Mesodermal cell (in vitro differentiated cells): ENCODE measurements at regions not wholly inside any gene's neighbourhood (a gene's known extent, or its start where the extent isn't known, plus 50 kb on each side); places are given as distances from the start of the nearest gene placed in this dataset.

Experiments used
- H3K27ac ChIP-seq: 2 replicates; pipeline ENCODE4 v1.7.0; 2013; ENCODE audit warnings: mild to moderate bottlenecking, low read depth, low read length, moderate library complexity; ENCODE audit not compliant: severe bottlenecking
- H3K36me3 ChIP-seq: 2 replicates; pipeline ENCODE4 v1.7.1; 2013; ENCODE audit warnings: mild to moderate bottlenecking, low read length, moderate library complexity; ENCODE audit not compliant: control insufficient read depth, insufficient read depth
- H3K4me1 ChIP-seq: one replicate; pipeline ENCODE4 v1.7.1; 2013; ENCODE audit warnings: mild to moderate bottlenecking, low read length; ENCODE audit not compliant: insufficient read depth, control insufficient read depth, poor library complexity, severe bottlenecking
- H3K4me3 ChIP-seq: 2 replicates; pipeline ENCODE4 v1.7.0; 2013; ENCODE audit warnings: low read length, control low read depth, mild to moderate bottlenecking; ENCODE audit not compliant: insufficient read depth, poor library complexity, severe bottlenecking; ENCODE audit errors: extremely low read depth
- H3K9me3 ChIP-seq: 2 replicates; pipeline ENCODE4 v1.7.1; 2013; ENCODE audit warnings: mild to moderate bottlenecking, low read length, moderate library complexity; ENCODE audit not compliant: control insufficient read depth
- WGBS, 2 experiments: methylation state at CpG; one replicate each; pipeline ENCODE4 v1.1.5; 2013; ENCODE audit warnings: missing lambda C conversion rate in 2 of 2; ENCODE audit not compliant: insufficient coverage in 2 of 2; 5-methylcytosine and 5-hydroxymethylcytosine counted together

DNA sequence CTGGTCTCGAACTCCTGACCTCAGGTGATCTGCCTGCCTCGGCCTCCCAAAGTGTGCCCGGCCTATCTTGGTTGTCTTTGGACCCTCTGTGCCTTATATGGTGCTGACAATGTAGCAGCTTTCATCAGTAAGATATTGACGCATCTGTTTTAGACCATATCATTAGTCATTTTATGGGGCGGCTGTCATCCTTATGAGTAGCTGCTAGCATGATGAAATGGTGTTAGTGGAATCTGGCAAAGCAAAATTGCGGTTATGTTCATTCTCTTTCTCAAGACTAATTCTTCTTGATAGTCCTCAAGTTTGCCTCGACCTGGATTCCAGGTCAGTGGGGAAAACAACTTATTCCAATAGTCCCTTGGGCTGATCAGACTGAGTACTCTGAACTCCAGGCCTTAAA, 199.9 kb downstream of the PRDM2 start:
- Histone ChIP-seq H3K9me3 (no peaks in the 10 kb centered on the region), H3K36me3 (no peaks in the 10 kb centered on the region), H3K4me1 (no peaks in the 10 kb centered on the region), H3K27ac (no peak overlapping the region), H3K4me3 (no peak overlapping the region)
- WGBS, 2 experiments = 87 to 97% methylated on average over 4 of the region's 7 CpGs

DNA sequence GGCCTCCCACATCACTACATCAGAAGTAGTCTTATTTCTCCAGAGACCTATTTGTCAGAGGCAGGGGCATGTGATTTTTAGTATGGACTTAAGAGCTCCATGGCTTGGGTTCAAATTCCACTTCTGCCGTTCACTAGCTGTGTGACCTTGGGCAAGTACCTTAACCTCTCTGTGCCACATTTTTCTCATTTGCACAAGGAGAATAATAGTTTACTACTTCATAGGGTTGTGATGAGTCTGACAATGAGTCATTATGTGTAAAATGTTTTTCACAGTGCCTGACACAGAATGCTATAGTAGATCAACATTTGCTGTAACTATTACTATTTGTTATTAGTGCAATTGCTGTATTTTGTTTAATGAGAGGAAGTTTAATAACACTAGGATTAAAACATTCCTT, 200.6 kb downstream of the PRDM2 start:
- Histone ChIP-seq H3K4me3 (no peak overlapping the region), H3K9me3 (no peaks in the 10 kb centered on the region), H3K27ac (no peak overlapping the region), H3K4me1 (no peaks in the 10 kb centered on the region), H3K36me3 (no peaks in the 10 kb centered on the region)
- no CpG with 5 or more reads among the region's 1 CpG for WGBS, 2 experiments

DNA sequence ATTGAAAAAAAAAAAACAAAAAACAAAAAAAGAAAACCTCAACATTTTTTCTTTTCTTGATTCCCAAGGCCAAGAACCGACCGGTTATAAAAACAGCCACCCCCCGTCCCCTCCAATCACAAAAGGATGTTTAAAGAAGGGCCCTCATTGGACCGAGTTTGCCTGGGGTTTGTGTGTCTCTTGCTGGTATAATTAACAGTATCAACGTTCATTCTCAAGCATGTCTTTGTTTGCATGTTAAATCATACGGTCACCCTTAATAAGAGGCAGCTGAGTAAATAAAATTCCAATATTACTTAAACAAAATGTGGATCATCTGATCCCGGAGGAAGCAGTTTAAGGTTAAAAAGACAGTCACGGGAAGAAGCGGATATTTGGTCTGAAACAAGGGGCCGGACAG, 201.1 kb downstream of the PRDM2 start:
- Histone ChIP-seq H3K27ac (no peak overlapping the region), H3K36me3 (no peaks in the 10 kb centered on the region), H3K9me3 (no peaks in the 10 kb centered on the region), H3K4me3 (no peak overlapping the region), H3K4me1 (no peaks in the 10 kb centered on the region)
- WGBS, 2 experiments = 86 to 90% methylated on average over 4 to 5 of the region's 10 CpGs

GRCh38 chr1:13901597-13901996, 201.6 kb downstream of the PRDM2 start:
- H3K9me3 ChIP-seq = no peaks in the 10 kb centered on the region
- H3K4me3 ChIP-seq = no peak overlapping the region
- no peaks in the 10 kb centered on the region for H3K4me1 ChIP-seq
- 84% methylated on average over 5 of the region's 6 CpGs for WGBS, 2 experiments
- no peak overlapping the region for H3K27ac ChIP-seq
- H3K36me3 ChIP-seq = no peaks in the 10 kb centered on the region

DNA sequence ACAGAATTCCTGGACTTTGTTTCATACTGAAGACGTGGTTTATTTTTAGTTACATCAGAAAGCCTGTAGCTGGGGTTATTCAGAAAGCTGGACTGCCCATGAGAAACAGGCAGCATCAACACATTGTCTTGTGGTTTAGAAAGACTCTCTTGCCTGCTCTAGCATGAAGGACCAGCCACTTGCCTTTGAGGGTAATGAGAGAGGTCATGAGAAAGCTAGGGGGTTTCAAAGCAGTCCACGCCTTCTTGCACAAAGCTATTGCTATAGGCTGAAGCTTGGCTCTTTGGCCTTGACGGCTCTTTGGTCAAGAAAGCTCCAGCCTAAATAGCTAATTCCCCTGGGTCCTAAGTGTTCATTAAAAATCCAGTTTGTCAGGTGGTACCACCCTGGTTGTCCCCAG, 208.1 kb downstream of the PRDM2 start:
- Histone ChIP-seq H3K4me1 (no peaks in the 10 kb centered on the region), H3K36me3 (no peaks in the 10 kb centered on the region), H3K4me3 (no peak overlapping the region), H3K27ac (no peak overlapping the region), H3K9me3 (no peaks in the 10 kb centered on the region)
- 83 to 84% methylated on average over 3 of the region's 3 CpGs for WGBS, 2 experiments

DNA sequence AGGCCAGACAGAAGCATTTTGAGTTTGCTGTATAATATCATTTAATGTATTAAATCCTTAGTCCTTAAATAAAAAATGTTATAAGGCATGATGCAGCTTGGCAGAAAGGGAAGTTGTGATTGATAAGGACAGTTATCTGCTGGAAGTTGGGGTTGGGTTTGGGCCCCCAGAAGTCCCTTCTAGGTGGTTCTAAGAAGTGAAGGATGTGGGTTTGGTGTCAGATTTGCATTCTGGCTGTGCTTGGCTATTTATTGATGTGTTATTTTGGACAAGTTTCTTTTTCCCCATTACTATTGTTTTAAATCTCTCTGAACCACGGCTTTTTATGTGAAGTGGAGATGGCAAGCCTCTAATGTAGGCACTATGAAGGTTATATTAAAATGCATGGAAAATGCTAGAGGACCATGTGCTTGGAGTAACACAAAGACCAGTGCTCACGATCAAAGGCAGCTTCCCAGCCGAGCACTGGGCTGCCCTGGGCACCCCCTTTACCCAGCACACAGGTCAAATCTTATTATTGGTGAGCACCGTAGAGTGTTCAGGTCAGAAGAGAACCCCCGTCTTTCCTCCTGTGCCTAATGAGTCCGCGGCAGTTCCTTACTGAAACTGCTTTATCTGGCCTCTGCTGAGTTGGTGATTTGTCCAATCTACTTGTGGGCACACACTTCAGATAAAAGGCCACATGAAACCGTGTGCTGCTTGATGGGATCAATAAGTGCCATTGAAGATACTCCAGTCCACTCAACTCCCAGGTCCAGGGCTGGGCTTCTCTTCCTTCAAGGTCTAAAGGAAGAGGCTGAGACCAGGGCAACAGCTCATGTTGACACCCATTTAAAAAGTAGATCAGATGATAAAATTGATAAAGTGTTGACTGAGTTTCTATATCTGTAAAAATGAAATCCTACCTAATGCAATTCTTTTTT, 212.0 kb downstream of the PRDM2 start:
- no peak overlapping the region for H3K27ac ChIP-seq
- H3K9me3 ChIP-seq = no peaks in the 10 kb centered on the region
- no peak overlapping the region for H3K4me3 ChIP-seq
- no peaks in the 10 kb centered on the region for H3K4me1 ChIP-seq
- H3K36me3 ChIP-seq = no peaks in the 10 kb centered on the region
- WGBS, 2 experiments = 90 to 94% methylated on average over 6 to 7 of the region's 8 CpGs

DNA sequence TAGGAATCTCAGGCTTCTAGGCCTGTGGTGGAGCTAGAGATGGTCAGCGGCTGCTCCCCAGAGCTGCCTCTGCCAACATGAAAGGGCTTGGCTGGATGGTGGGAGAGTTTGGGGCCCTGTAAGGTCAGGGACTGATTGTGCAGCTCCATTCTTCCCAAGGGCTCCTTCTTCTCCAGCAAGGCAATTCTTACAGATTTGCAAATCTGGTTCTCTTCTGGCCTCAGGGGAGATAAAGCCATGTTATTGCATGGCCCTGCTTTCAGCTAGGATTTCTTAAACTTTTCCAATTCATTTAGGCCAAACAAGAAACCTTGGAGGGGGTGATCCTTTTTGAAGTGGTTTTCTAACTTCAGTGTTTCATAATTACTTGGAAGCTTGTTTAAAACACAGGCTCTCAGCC, 213.4 kb downstream of the PRDM2 start:
- WGBS, 2 experiments = 100% methylated on average over 1 of the region's 1 CpG
- H3K4me1 ChIP-seq = no peaks in the 10 kb centered on the region
- no peak overlapping the region for H3K27ac ChIP-seq
- H3K36me3 ChIP-seq = no peaks in the 10 kb centered on the region
- no peak overlapping the region for H3K4me3 ChIP-seq
- H3K9me3 ChIP-seq = no peaks in the 10 kb centered on the region

- Histone ChIP-seq H3K4me1 (no peaks in the 10 kb centered on the region), H3K36me3 (no peaks in the 10 kb centered on the region), H3K4me3 (no peak overlapping the region), H3K9me3 (peaks cover 3% of the 10 kb centered on the region), H3K27ac (no peak overlapping the region)
- WGBS, 2 experiments = 71 to 78% methylated on average over 1 to 3 of the region's 3 CpGs
Observed at GRCh38 chr1:13916530-13916929, 216.5 kb downstream of the PRDM2 start.

DNA sequence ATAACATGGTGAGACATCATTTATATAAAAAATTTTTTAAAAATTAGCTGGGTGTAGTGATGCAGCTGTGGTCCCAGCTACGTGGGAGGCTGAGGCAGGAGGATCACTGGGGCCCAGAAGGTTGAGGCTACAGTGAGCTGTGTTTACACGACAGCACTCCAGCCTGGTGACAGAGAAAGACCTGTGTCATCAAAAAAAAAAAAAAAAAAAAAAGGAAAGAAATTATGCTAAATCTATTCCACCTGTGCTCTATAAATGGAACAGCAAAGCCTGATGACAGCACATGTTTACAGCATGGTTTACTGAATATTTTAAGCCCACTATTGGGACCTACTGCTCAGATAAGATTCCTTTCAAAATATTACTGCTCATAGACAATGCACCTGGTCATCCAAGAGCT, 217.6 kb downstream of the PRDM2 start:
- Histone ChIP-seq H3K36me3 (no peaks in the 10 kb centered on the region), H3K27ac (no peak overlapping the region), H3K4me3 (no peak overlapping the region), H3K4me1 (no peaks in the 10 kb centered on the region), H3K9me3 (peaks cover 3% of the 10 kb centered on the region)
- 83% methylated on average over 1 of the region's 2 CpGs; no CpG with 5 or more reads in 1 of the 2 experiments for WGBS, 2 experiments

DNA sequence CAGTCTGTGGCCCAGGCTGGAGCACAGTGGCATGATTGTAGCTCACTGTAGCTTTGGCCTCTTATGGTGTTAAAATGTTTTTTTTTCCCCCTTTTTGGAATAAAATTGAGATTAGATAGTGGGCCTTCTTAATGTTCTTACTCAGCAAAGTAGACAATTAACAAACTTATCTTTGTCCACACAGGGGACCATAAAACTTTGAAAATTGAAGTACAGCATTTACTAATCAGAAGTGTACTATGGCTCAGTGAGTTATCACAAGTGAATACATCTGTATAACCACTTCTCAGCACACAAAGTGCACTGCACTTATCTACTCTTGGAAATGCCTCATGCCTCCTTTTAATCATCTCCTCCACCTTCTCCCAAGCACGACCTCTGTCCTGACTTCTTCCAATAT, 218.9 kb downstream of the PRDM2 start:
- H3K9me3 ChIP-seq = peaks cover 3% of the 10 kb centered on the region
- no peaks in the 10 kb centered on the region for H3K36me3 ChIP-seq
- H3K4me3 ChIP-seq = no peak overlapping the region
- H3K27ac ChIP-seq = no peak overlapping the region
- H3K4me1 ChIP-seq = no peaks in the 10 kb centered on the region
- no CpG with 5 or more reads among the region's 1 CpG for WGBS, 2 experiments

DNA sequence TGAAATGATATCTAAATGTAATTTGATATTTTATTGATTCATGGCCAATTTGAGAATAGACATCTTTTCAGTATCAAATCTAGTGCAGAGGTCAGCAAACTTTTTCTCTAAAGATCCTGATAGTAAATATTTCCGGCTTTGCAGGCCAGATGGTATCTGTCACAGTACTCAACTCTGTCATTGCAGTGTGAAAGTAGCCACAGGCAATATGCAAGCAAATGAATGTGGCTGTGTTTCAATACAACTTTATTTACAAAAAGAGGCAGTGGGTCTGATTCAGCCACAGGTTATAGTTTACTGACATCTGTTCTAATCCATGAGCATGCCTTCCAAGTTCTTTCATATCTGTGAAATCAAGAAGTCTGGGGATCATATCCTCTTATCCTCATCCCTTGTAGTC, 221.2 kb downstream of the PRDM2 start:
- Histone ChIP-seq H3K36me3 (no peaks in the 10 kb centered on the region), H3K4me1 (no peaks in the 10 kb centered on the region), H3K9me3 (peaks cover 3% of the 10 kb centered on the region), H3K4me3 (no peak overlapping the region), H3K27ac (no peak overlapping the region)
- WGBS, 2 experiments = no CpG with 5 or more reads among the region's 1 CpG
